A673 (cell line): ENCODE measurements at regions not wholly inside any gene's neighbourhood (a gene's known extent, or its start where the extent isn't known, plus 50 kb on each side); places are given as distances from the start of the nearest gene placed in this dataset.
A peak's percentile ranks its signal among the peaks of the same experiment; 100 is the strongest.

ENCODE experiments used
- BruUV-seq: library from RNA; stranded (reverse); fragments of 400-500 nt; replicated peaks from 2 replicates; lab custom pipeline; 2021; lab: Mats Ljungman, UMichigan
- CTCF ChIA-PET: fragments of 300-600 bp; sonication (Branson Sonifier 250); formaldehyde crosslinking; loops from one replicate; lab custom pipeline; 2022; ENCODE audit warnings: antibody characterized with exemption; lab: Charles Lee
- POLR2A ChIA-PET: fragments of 300-600 bp; sonication (Branson Sonifier 250); formaldehyde crosslinking; loops from one replicate; lab custom pipeline; 2022; ENCODE audit warnings: antibody characterized with exemption; ENCODE audit not compliant: low non-redundant PET; lab: Charles Lee
- DNase-seq: peaks from one replicate; pipeline ENCODE4 v3.0.0-alpha.2; 2015; ENCODE audit warnings: low spot score
- H3K27ac ChIP-seq: fragments of 200-600 bp; sonication (generic); 2 replicates; pipeline ENCODE4 v1.5.1; 2016; ENCODE audit warnings: mixed run types, low read depth, mild to moderate bottlenecking, mixed read lengths, antibody characterized with exemption, low read length; ENCODE audit not compliant: poor library complexity, severe bottlenecking
- H3K27me3 ChIP-seq: fragments of 200-600 bp; sonication (generic); replicated peaks from 2 replicates; pipeline ENCODE4 v1.6.1; 2017; ENCODE audit warnings: mixed run types, low read depth, mild to moderate bottlenecking, mixed read lengths, antibody characterized with exemption, low read length; ENCODE audit not compliant: insufficient read depth, poor library complexity
- H3K36me3 ChIP-seq: fragments of 200-600 bp; sonication (generic); 2 replicates; pipeline ENCODE4 v1.6.1; 2016; ENCODE audit warnings: mixed run types, mild to moderate bottlenecking, mixed read lengths, antibody characterized with exemption, low read length; ENCODE audit not compliant: insufficient read depth, poor library complexity, severe bottlenecking
- H3K4me1 ChIP-seq: fragments of 200-600 bp; sonication (generic); 2 replicates; pipeline ENCODE4 v1.6.1; 2017; ENCODE audit warnings: mixed run types, mild to moderate bottlenecking, mixed read lengths, antibody characterized with exemption, low read length; ENCODE audit not compliant: insufficient read depth, poor library complexity, severe bottlenecking
- H3K4me3 ChIP-seq: fragments of 200-600 bp; sonication (generic); 2 replicates; pipeline ENCODE4 v1.5.1; 2016; ENCODE audit warnings: low read depth, mixed run types, mild to moderate bottlenecking, mixed read lengths, low read length; ENCODE audit not compliant: poor library complexity, severe bottlenecking
- H3K9me3 ChIP-seq: fragments of 200-600 bp; sonication (generic); 2 replicates; pipeline ENCODE4 v1.6.1; 2016; ENCODE audit warnings: mixed run types, low read depth, mild to moderate bottlenecking, mixed read lengths, antibody characterized with exemption, low read length; ENCODE audit not compliant: poor library complexity, severe bottlenecking
- EZH2 ChIP-seq: fragments of 200-600 bp; sonication (generic); IDR thresholded peaks from 2 replicates; pipeline ENCODE4 v1.6.1; 2017; ENCODE audit warnings: borderline replicate concordance, low read depth, mild to moderate bottlenecking, mixed read lengths, antibody characterized with exemption, low read length; ENCODE audit not compliant: poor library complexity, severe bottlenecking
- intact Hi-C: fragments of 100-400 bp; cut with micrococcal nuclease; formaldehyde crosslinking; loops from one replicate; pipeline ENCODE4 v1.10.0; 2022; ENCODE audit not compliant: unreplicated experiment
- TF ChIP-seq, protein P1 (sequence below): fragments of 300-800, 200-600 bp; sonication (generic); conservative IDR thresholded peaks from 2 replicates; pipeline ENCODE4 v1.5.1; 2017; ENCODE audit warnings: low read depth, mild to moderate bottlenecking, antibody characterized with exemption, low read length, moderate library complexity, mixed read lengths

DNA sequence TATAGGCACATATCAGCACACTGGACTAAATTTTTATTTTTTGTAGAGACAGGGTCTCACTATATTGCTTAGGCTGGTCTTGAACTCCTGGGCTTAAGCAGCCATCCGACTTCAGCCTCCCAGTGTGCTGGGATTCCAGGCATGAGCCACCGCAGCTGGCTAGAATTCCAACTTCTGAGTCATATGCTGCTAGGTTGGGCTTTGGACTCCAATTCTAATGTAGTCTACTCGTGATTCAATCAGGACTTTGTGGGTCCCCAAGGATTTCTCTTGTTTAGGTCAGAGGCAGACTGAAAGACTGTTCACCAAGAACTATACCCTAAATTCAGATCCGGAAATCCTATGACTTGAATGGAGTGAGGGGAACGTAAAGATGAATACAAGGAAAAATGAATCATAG is 68.2 kb upstream of the CHD1 start:
- no peaks in the 10 kb centered on the region for H3K36me3 ChIP-seq
- no peaks in the 10 kb centered on the region for H3K27me3 ChIP-seq
- peak; percentile 88 for DNase-seq
- H3K4me3 ChIP-seq = no peak overlapping the region
- ChIA-PET CTCF (no interaction called here), POLR2A (no interaction called here)
- intact Hi-C loops = no loop called here
- no TSS peak for BruUV-seq
- no peak for TF ChIP-seq EZH2
- TF ChIP-seq, protein P1, sequence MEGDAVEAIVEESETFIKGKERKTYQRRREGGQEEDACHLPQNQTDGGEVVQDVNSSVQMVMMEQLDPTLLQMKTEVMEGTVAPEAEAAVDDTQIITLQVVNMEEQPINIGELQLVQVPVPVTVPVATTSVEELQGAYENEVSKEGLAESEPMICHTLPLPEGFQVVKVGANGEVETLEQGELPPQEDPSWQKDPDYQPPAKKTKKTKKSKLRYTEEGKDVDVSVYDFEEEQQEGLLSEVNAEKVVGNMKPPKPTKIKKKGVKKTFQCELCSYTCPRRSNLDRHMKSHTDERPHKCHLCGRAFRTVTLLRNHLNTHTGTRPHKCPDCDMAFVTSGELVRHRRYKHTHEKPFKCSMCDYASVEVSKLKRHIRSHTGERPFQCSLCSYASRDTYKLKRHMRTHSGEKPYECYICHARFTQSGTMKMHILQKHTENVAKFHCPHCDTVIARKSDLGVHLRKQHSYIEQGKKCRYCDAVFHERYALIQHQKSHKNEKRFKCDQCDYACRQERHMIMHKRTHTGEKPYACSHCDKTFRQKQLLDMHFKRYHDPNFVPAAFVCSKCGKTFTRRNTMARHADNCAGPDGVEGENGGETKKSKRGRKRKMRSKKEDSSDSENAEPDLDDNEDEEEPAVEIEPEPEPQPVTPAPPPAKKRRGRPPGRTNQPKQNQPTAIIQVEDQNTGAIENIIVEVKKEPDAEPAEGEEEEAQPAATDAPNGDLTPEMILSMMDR = no peak
- H3K4me1 ChIP-seq = no peaks in the 10 kb centered on the region
- H3K9me3 ChIP-seq = no peaks in the 10 kb centered on the region
- no peak overlapping the region for H3K27ac ChIP-seq

DNA sequence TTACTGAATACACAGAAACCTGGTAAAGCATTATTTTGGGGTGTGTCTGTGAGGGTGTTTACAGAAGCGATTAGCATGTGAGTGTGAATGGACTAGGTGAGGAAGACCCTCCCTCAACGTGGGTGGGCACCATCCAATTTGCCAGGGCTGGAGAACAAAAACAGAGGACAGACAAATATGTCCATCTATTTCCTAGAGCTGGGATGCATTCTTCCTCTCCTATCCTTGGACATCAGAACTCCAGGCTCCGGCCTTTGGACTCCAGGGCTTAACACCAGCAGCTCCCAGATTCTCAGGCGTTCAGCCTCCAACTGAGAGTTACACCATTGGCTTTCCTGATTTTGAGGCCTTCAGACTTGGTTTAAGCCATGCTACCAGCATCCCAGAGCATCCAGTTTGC is 65.8 kb upstream of the CHD1 start:
- intact Hi-C loops = no loop called here
- no peaks in the 10 kb centered on the region for H3K36me3 ChIP-seq
- BruUV-seq = no TSS peak
- no peaks in the 10 kb centered on the region for H3K9me3 ChIP-seq
- ChIA-PET POLR2A (no interaction called here), CTCF (no interaction called here)
- no peak overlapping the region for H3K27ac ChIP-seq
- TF ChIP-seq, protein P1 = no peak
- TF ChIP-seq EZH2 = no peak
- H3K4me1 ChIP-seq = no peaks in the 10 kb centered on the region
- H3K4me3 ChIP-seq = no peak overlapping the region
- H3K27me3 ChIP-seq = no peaks in the 10 kb centered on the region
- no peak for DNase-seq

DNA sequence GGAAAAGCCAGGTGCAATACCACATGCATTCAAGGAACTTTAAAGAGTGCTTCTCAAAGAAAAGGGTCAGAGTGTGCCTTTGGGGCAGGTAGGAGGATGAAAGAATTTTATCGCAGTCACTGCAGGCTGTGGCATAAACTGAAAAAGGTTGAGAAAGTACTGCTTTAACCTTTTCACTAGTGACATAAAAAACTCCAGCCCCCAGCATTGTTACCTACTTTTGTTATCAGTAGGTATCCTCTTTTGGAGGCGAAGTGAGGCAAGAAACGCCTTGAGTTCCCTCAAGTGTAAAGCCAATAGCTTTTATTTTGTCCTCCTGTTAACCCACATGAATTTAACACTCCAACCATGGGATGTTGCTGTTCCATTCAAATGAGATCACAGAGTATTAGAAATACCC is 64.7 kb upstream of the CHD1 start:
- no TSS peak for BruUV-seq
- TF ChIP-seq, protein P1 = no peak
- intact Hi-C loops = no loop called here
- Histone ChIP-seq H3K4me1 (no peaks in the 10 kb centered on the region), H3K27me3 (no peaks in the 10 kb centered on the region), H3K4me3 (no peak overlapping the region), H3K27ac (no peak overlapping the region), H3K9me3 (no peaks in the 10 kb centered on the region), H3K36me3 (no peaks in the 10 kb centered on the region)
- CTCF ChIA-PET = no interaction called here
- no peak for DNase-seq
- POLR2A ChIA-PET = no interaction called here

DNA sequence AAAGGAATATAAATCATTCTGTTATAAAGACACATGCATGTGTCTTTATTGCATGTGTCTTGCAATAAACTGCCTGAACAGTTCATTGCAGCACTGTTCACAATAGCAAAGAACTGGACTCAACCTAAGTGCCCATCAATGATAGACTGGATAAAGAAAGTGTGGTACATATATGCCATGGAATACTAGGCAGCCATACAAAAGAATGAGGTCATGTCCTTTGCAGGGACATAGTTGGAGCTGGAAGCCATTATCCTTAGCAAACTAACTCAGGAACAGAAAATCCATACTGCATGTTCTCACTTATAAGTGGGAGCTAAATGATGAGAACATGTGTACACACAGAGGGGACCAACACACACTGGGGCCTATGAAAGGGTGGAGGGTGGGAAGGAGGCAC is 63.7 kb upstream of the CHD1 start:
- no peak overlapping the region for H3K27ac ChIP-seq
- CTCF ChIA-PET = no interaction called here
- POLR2A ChIA-PET = no interaction called here
- H3K4me1 ChIP-seq = no peaks in the 10 kb centered on the region
- H3K27me3 ChIP-seq = no peaks in the 10 kb centered on the region
- TF ChIP-seq, protein P1 = no peak
- TF ChIP-seq EZH2 = no peak
- no peak overlapping the region for H3K4me3 ChIP-seq
- intact Hi-C loops = no loop called here
- BruUV-seq = no TSS peak
- DNase-seq = no peak
- H3K9me3 ChIP-seq = no peaks in the 10 kb centered on the region
- no peaks in the 10 kb centered on the region for H3K36me3 ChIP-seq
